ENCODE measurements at regions not wholly inside any gene's neighbourhood (a gene's known extent, or its start where the extent isn't known, plus 50 kb on each side); places are given as distances from the start of the nearest gene placed in this dataset.

DNA sequence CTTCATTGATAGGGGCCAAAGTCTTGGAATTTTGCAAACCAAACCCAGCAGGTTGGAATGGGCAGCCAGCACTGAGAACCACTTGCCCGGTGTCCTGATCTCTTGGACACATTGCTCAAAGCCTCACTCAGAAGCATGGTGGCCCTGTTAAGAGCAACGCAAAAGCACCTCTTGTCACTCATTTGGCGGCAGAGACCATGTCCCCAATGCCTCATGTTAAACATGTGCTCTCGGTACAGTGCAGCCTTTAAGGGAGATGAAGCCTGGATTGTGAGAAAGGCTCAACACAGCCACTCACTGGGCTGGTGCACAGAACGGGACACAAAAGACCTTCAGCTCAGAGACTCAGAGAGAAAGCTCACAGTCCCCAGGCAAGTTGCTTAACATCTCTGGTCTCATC lies 298.4 kb upstream of the PRDM1 start:
- H3K27me3 ChIP-seq (ENCODE audit: low read length) = no peaks in the 10 kb centered on the region
- no peaks in the 10 kb centered on the region for H4K20me1 ChIP-seq (ENCODE audit: low read depth, low read length)
- H3K4me3 ChIP-seq (ENCODE audit: insufficient read depth, low read length, poor library complexity, severe bottlenecking) = no peak overlapping the region
- H3K27ac ChIP-seq (ENCODE audit: low read depth, low read length) = no peak overlapping the region
- no peak overlapping the region for H2AFZ ChIP-seq (ENCODE audit: low read depth, low read length, severe bottlenecking)
- H3K9me2 ChIP-seq (replicated peaks; ENCODE audit: insufficient read depth, low read length) = no peaks in the 10 kb centered on the region
- H3K79me2 ChIP-seq (ENCODE audit: insufficient read depth, low read length) = no peaks in the 10 kb centered on the region
- H3F3A ChIP-seq (ENCODE audit: insufficient read depth) = no peaks in the 10 kb centered on the region
- H3K9ac ChIP-seq (ENCODE audit: low read length) = no peak overlapping the region
- no peaks in the 10 kb centered on the region for H3K9me3 ChIP-seq (ENCODE audit: insufficient read depth, low read length)
- TF ChIP-seq, protein P1, sequence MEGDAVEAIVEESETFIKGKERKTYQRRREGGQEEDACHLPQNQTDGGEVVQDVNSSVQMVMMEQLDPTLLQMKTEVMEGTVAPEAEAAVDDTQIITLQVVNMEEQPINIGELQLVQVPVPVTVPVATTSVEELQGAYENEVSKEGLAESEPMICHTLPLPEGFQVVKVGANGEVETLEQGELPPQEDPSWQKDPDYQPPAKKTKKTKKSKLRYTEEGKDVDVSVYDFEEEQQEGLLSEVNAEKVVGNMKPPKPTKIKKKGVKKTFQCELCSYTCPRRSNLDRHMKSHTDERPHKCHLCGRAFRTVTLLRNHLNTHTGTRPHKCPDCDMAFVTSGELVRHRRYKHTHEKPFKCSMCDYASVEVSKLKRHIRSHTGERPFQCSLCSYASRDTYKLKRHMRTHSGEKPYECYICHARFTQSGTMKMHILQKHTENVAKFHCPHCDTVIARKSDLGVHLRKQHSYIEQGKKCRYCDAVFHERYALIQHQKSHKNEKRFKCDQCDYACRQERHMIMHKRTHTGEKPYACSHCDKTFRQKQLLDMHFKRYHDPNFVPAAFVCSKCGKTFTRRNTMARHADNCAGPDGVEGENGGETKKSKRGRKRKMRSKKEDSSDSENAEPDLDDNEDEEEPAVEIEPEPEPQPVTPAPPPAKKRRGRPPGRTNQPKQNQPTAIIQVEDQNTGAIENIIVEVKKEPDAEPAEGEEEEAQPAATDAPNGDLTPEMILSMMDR (IDR thresholded peaks at IDR 0.05; ENCODE audit: insufficient read depth, low read length, poor library complexity, severe bottlenecking) = no peak
- H3K36me3 ChIP-seq (ENCODE audit: low read length) = no peaks in the 10 kb centered on the region
- H3K4me2 ChIP-seq (ENCODE audit: low read depth, low read length, poor library complexity, severe bottlenecking) = no peak overlapping the region

DNA sequence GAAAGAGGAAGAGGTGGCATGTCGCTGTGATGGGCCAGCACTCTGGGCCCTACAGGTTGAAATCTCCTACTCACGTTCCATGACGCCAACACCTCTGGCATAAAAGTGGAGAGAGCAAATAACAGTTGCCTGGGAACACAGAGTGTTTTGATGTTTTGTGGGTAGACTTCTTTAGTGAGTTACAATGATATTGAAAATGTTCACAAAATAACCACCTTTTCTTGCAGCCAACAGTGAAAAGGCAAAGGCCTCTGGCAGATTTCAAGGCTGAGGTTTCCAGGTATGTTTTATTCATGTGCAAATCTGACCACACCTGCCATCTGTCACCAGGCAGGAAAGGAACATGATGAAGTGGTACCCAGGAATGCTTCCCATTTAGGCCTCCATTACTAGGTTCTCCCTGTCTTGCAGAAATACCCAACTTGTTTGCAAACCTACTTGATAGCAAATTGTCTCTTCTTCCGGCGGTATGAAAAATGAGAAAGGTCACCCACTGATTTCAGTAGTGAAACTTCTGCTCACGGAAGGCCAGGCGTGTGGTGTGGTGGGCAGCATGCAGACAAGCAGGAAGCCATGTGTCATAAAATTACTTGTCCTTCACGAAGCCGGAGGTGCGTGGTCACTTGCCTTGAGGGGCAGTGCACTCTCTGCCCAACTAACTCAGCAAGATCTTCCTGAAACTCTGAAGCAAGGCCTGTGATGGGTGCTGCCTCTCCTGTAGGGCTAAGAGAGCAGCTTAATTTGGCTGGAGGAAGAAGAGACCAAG lies 299.1 kb upstream of the PRDM1 start:
- no peak overlapping the region for H3K4me3 ChIP-seq (ENCODE audit: insufficient read depth, low read length, poor library complexity, severe bottlenecking)
- no peak overlapping the region for H2AFZ ChIP-seq (ENCODE audit: low read depth, low read length, severe bottlenecking)
- no peaks in the 10 kb centered on the region for H3K79me2 ChIP-seq (ENCODE audit: insufficient read depth, low read length)
- no peak overlapping the region for H3K9ac ChIP-seq (ENCODE audit: low read length)
- no peaks in the 10 kb centered on the region for H3K27me3 ChIP-seq (ENCODE audit: low read length)
- H4K20me1 ChIP-seq (ENCODE audit: low read depth, low read length) = no peaks in the 10 kb centered on the region
- TF ChIP-seq, protein P1 (IDR thresholded peaks at IDR 0.05; ENCODE audit: insufficient read depth, low read length, poor library complexity, severe bottlenecking) = no peak
- TF ChIP-seq EZH2phosphoT487 (conservative IDR thresholded peaks at IDR 0.05; ENCODE audit: low read length) = no peak
- H3K9me3 ChIP-seq (ENCODE audit: insufficient read depth, low read length) = no peaks in the 10 kb centered on the region
- no peaks in the 10 kb centered on the region for H3F3A ChIP-seq (ENCODE audit: insufficient read depth)
- H3K36me3 ChIP-seq (ENCODE audit: low read length) = no peaks in the 10 kb centered on the region
- no peaks in the 10 kb centered on the region for H3K9me2 ChIP-seq (replicated peaks; ENCODE audit: insufficient read depth, low read length)
- no peak overlapping the region for H3K4me2 ChIP-seq (ENCODE audit: low read depth, low read length, poor library complexity, severe bottlenecking)
- H3K27ac ChIP-seq (ENCODE audit: low read depth, low read length) = no peak overlapping the region

DNA sequence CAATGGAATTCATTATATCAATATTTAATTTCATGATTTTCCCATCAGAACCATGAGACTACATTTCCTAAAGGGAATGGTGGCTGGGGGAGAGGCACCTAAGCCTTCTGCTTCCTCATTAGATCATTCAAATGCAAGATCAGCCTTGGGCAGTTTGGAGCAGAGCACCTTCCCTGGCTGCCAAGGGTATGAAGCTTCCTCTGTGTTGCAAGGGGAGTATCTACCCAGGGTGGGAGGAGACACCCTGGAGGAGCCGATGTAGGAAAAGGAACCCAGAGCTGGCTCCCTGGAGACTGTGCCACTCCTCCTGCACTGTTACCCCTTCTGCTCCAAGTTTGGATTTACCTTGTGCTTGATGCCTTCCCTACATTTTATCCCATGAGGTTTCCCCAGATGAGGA lies 299.7 kb upstream of the PRDM1 start:
- TF ChIP-seq, protein P1 (IDR thresholded peaks at IDR 0.05; ENCODE audit: insufficient read depth, low read length, poor library complexity, severe bottlenecking) = no peak
- no peak for TF ChIP-seq EZH2phosphoT487 (conservative IDR thresholded peaks at IDR 0.05; ENCODE audit: low read length)
- Histone ChIP-seq H3K36me3 (ENCODE audit: low read length) (no peaks in the 10 kb centered on the region), H3K9me3 (ENCODE audit: insufficient read depth, low read length) (no peaks in the 10 kb centered on the region), H3K9me2 (replicated peaks; ENCODE audit: insufficient read depth, low read length) (no peaks in the 10 kb centered on the region), H3K79me2 (ENCODE audit: insufficient read depth, low read length) (no peaks in the 10 kb centered on the region), H3K27me3 (ENCODE audit: low read length) (no peaks in the 10 kb centered on the region), H3K9ac (ENCODE audit: low read length) (no peak overlapping the region), H3K4me3 (ENCODE audit: insufficient read depth, low read length, poor library complexity, severe bottlenecking) (no peak overlapping the region), H2AFZ (ENCODE audit: low read depth, low read length, severe bottlenecking) (no peak overlapping the region), H3K4me2 (ENCODE audit: low read depth, low read length, poor library complexity, severe bottlenecking) (no peak overlapping the region), H4K20me1 (ENCODE audit: low read depth, low read length) (no peaks in the 10 kb centered on the region), H3F3A (ENCODE audit: insufficient read depth) (no peaks in the 10 kb centered on the region), H3K27ac (ENCODE audit: low read depth, low read length) (no peak overlapping the region)
